ENCODE measurements at regions not wholly inside any gene's neighbourhood (a gene's known extent, or its start where the extent isn't known, plus 50 kb on each side); places are given as distances from the start of the nearest gene placed in this dataset.

GRCh38 chr11:69554849-69555248 is 73.4 kb downstream of the LINC01488 start:
- no peak for TF ChIP-seq CTCF (IDR thresholded peaks at IDR 0.05; ENCODE audit: borderline replicate concordance, control extremely low read depth, extremely low read depth, insufficient read depth, missing control alignments)
- no peak for DNase-seq (ENCODE audit: low spot score)
- in situ Hi-C loops (cut with MboI; ENCODE audit: low sequenced_read_pairs, unreplicated experiment), result no loop called here

GRCh38 chr11:69557266-69557665 is 75.8 kb downstream of the LINC01488 start:
- in situ Hi-C loops (cut with MboI; ENCODE audit: low sequenced_read_pairs, unreplicated experiment), result no loop called here
- no peak for TF ChIP-seq CTCF (IDR thresholded peaks at IDR 0.05; ENCODE audit: borderline replicate concordance, control extremely low read depth, extremely low read depth, insufficient read depth, missing control alignments)
- DNase-seq (ENCODE audit: low spot score), result no peak

GRCh38 chr11:69558519-69558941 is 77.1 kb downstream of the LINC01488 start:
- no peak for TF ChIP-seq CTCF (IDR thresholded peaks at IDR 0.05; ENCODE audit: borderline replicate concordance, control extremely low read depth, extremely low read depth, insufficient read depth, missing control alignments)
- no peak for DNase-seq (ENCODE audit: low spot score)
- in situ Hi-C loops (cut with MboI; ENCODE audit: low sequenced_read_pairs, unreplicated experiment), result no loop called here

- TF ChIP-seq CTCF (IDR thresholded peaks at IDR 0.05; ENCODE audit: borderline replicate concordance, control extremely low read depth, extremely low read depth, insufficient read depth, missing control alignments), result no peak
- DNase-seq (ENCODE audit: low spot score), result no peak
- in situ Hi-C loops (cut with MboI; ENCODE audit: low sequenced_read_pairs, unreplicated experiment), result no loop called here
Observed at GRCh38 chr11:69559181-69559580, 77.7 kb downstream of the LINC01488 start.

GRCh38 chr11:69560141-69560790 is 78.8 kb downstream of the LINC01488 start:
- TF ChIP-seq CTCF (IDR thresholded peaks at IDR 0.05; ENCODE audit: borderline replicate concordance, control extremely low read depth, extremely low read depth, insufficient read depth, missing control alignments), result no peak
- in situ Hi-C loops (cut with MboI; ENCODE audit: low sequenced_read_pairs, unreplicated experiment), result no loop called here
- no peak for DNase-seq (ENCODE audit: low spot score)

GRCh38 chr11:69562302-69562701 is 78.7 kb upstream of the CCND1 start:
- in situ Hi-C loops (cut with MboI; ENCODE audit: low sequenced_read_pairs, unreplicated experiment), result no loop called here
- TF ChIP-seq CTCF (IDR thresholded peaks at IDR 0.05; ENCODE audit: borderline replicate concordance, control extremely low read depth, extremely low read depth, insufficient read depth, missing control alignments), result no peak
- DNase-seq (ENCODE audit: low spot score), result no peak

Data from GM13976 (cell line).